ENCODE measurements at regions not wholly inside any gene's neighbourhood (a gene's known extent, or its start where the extent isn't known, plus 50 kb on each side); places are given as distances from the start of the nearest gene placed in this dataset.

GRCh38 chr11:64455456-64456261 lies 96.7 kb downstream of the RPS6KA4 start:
- Histone ChIP-seq H3K9me2 (replicated peaks; ENCODE audit: control insufficient read depth, low read length) (no peaks in the 10 kb centered on the region), H4K20me1 (ENCODE audit: control insufficient read depth, insufficient read depth, low read depth, low read length) (no peaks in the 10 kb centered on the region), H3K36me3 (ENCODE audit: control insufficient read depth, low read length) (no peaks in the 10 kb centered on the region), H3K4me1 (ENCODE audit: control insufficient read depth, low read length) (peaks cover 7% of the 10 kb centered on the region), H3K27ac (ENCODE audit: low read depth, low read length) (no peak overlapping the region), H3K79me2 (ENCODE audit: control insufficient read depth, low read length) (no peaks in the 10 kb centered on the region), H3K27me3 (ENCODE audit: control insufficient read depth, low read length) (no peaks in the 10 kb centered on the region), H3K4me3 (ENCODE audit: low read length) (no peak overlapping the region), H3F3A (ENCODE audit: control insufficient read depth, insufficient read depth) (no peaks in the 10 kb centered on the region), H3K9me3 (ENCODE audit: control insufficient read depth, insufficient read depth, low read length) (no peaks in the 10 kb centered on the region), H3K4me2 (ENCODE audit: low read length) (no peak overlapping the region)
- TF ChIP-seq CTCF (IDR thresholded peaks at IDR 0.05; ENCODE audit: low read depth, low read length, poor library complexity, severe bottlenecking) (no peak), EZH2phosphoT487 (IDR thresholded peaks at IDR 0.05; ENCODE audit: borderline replicate concordance, low read length) (no peak)

DNA sequence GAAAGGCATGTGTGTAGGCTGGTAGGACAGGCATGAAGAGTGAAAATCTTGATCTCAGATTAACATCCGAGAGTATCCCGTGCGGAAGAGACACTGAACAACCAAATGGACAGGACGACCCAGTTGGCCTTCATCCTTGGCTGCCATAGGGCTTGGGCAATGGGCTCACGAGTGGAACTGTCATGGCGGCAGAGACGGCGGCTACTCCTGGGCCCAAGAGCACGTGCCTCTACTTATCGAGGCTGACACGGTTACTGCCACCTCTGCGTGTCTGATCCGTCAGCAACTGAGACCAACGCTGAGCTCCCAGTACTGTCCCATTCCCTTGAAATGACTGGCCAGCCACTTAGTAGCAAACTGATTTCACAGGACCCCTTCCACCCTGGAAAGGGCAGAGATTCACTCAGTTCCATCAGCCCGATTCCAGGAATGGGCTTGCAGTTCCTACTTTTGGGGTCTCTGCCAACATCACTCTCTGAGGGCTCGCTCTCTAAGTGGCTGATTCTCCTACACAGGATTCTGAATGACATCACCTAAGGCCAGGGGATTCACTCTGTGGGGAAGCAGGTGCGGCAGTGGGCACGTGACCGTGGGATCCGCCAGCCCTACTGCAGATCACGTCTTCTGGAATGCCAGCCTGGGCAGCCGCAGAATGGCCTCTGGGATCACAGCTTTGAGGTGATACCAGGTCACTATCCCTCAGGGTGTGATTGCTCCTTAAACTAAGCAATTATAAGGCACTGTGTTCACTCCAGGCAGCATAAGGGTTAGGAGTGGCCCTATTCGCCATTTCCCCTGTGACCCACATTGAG lies 97.8 kb downstream of the RPS6KA4 start:
- TF ChIP-seq EZH2phosphoT487 (IDR thresholded peaks at IDR 0.05; ENCODE audit: borderline replicate concordance, low read length) = no peak
- TF ChIP-seq CTCF (IDR thresholded peaks at IDR 0.05; ENCODE audit: low read depth, low read length, poor library complexity, severe bottlenecking) = no peak
- no peaks in the 10 kb centered on the region for H3K79me2 ChIP-seq (ENCODE audit: control insufficient read depth, low read length)
- no peaks in the 10 kb centered on the region for H3F3A ChIP-seq (ENCODE audit: control insufficient read depth, insufficient read depth)
- H4K20me1 ChIP-seq (ENCODE audit: control insufficient read depth, insufficient read depth, low read depth, low read length) = no peaks in the 10 kb centered on the region
- no peaks in the 10 kb centered on the region for H3K9me2 ChIP-seq (replicated peaks; ENCODE audit: control insufficient read depth, low read length)
- H3K4me3 ChIP-seq (ENCODE audit: low read length) = no peak overlapping the region
- no peaks in the 10 kb centered on the region for H3K36me3 ChIP-seq (ENCODE audit: control insufficient read depth, low read length)
- H3K4me1 ChIP-seq (ENCODE audit: control insufficient read depth, low read length) = no peaks in the 10 kb centered on the region
- no peaks in the 10 kb centered on the region for H3K27me3 ChIP-seq (ENCODE audit: control insufficient read depth, low read length)
- H3K4me2 ChIP-seq (ENCODE audit: low read length) = no peak overlapping the region
- H3K9me3 ChIP-seq (ENCODE audit: control insufficient read depth, insufficient read depth, low read length) = no peaks in the 10 kb centered on the region
- no peak overlapping the region for H3K27ac ChIP-seq (ENCODE audit: low read depth, low read length)

DNA sequence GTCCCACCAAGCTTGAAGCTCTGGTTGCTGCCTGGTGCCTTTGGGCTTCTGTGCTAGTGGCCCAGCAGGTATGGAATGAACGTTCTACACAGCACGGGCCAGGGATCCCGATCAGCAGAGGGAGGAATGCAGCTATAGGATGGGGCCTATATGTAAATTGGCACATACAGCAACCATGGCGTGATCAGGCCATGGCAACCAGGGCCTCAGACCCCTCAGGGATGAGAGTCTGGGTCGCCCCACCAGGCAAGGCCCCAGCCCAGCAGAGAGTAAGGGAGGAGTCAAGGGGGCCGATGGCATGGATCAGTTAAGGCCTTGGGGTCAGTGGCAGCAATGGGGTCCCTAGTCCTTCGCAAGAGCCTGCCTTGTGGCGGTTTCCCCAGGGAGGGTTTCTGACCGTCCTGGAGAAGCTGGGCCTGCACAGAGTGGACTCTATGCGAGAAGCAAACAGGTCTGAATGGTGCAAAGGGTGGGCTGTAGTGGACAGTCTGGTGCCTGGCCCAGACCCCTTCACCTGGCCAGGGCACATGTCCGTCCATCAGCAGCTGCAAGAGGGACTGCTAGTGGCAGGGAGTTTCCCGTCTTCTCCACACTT lies 98.2 kb upstream of the SLC22A11 start:
- TF ChIP-seq CTCF (IDR thresholded peaks at IDR 0.05; ENCODE audit: low read depth, low read length, poor library complexity, severe bottlenecking) = no peak
- TF ChIP-seq EZH2phosphoT487 (IDR thresholded peaks at IDR 0.05; ENCODE audit: borderline replicate concordance, low read length) = no peak
- Histone ChIP-seq H3K27ac (ENCODE audit: low read depth, low read length) (no peak overlapping the region), H3K9me2 (replicated peaks; ENCODE audit: control insufficient read depth, low read length) (no peaks in the 10 kb centered on the region), H3K4me3 (ENCODE audit: low read length) (no peak overlapping the region), H3F3A (ENCODE audit: control insufficient read depth, insufficient read depth) (no peaks in the 10 kb centered on the region), H3K36me3 (ENCODE audit: control insufficient read depth, low read length) (no peaks in the 10 kb centered on the region), H3K9me3 (ENCODE audit: control insufficient read depth, insufficient read depth, low read length) (no peaks in the 10 kb centered on the region), H3K4me2 (ENCODE audit: low read length) (no peak overlapping the region), H3K4me1 (ENCODE audit: control insufficient read depth, low read length) (no peaks in the 10 kb centered on the region), H3K27me3 (ENCODE audit: control insufficient read depth, low read length) (no peaks in the 10 kb centered on the region), H3K79me2 (ENCODE audit: control insufficient read depth, low read length) (no peaks in the 10 kb centered on the region), H4K20me1 (ENCODE audit: control insufficient read depth, insufficient read depth, low read depth, low read length) (no peaks in the 10 kb centered on the region)

Data from DOHH2 (cell line).